ENCODE measurements at regions not wholly inside any gene's neighbourhood (a gene's known extent, or its start where the extent isn't known, plus 50 kb on each side); places are given as distances from the start of the nearest gene placed in this dataset.

DNA sequence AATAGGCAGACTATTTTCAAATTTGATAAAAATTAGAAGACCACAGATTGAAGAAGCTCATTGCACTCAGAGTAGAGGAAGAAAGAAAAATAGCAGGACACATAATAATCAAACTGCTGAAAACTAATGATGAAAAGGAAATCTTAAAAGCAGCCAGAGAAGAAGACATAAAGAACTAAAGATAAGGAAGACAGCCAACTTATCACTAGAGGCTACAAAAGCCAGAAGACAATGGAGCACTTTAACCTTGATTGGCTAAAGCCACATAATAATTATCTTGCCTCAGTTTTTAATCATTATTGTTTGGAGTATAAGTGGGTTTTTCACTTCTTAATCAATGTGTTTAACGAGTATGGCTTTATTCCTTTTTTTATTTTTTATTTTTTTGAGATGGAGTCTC is 397.6 kb downstream of the RNF144B start:
- no peak for DNase-seq (ENCODE audit: low read depth)

DNA sequence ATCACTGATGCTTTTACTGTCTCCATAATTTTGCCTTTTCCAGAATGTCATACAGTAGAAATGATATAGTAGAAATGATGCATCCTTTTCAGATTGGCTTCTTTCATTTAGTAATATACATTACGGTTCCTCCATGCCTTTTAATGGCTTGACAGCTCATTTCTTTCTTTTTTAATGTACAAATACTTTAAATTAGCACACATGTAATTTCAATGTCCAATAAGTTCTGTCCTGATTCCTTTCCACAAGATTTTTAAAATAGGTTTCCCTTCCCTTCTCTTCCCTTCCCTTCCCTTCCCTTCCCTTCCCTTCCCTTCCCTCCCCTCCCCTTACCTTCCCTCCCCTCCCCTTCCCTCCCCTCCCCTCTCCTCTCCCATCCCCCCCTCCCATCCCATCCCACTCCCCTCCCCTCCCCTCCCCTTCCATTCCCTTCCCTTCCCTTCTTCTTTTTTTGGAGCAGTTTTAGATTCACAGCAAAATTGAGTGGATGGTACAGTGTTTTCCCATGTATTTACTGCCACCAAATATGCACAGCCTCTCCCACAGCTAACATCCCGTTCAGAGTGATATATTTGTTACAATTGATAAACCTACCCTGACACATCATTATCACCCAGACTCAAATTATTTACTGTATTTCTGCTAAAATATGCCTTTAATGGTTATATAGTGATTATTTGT is 398.8 kb downstream of the RNF144B start:
- DNase-seq (ENCODE audit: low read depth) = no peak

DNA sequence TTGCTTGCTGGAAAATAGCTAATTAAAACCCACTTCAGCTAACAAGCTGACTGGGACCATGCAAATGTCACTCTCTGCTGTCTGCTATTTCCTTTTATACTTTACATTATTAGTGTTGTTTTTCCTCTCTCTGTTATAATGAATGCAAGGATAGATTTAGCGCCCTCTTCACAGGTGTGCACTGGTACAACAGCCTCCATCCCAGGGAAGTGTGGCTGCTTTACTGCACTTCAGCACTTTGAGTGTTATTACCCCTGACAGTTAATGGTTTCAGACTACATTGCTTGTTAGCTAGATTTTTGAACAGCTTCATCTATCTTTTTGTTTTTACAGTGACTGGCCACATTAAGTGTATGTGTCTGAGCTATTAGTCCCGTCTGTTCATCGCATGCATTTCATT is 405.7 kb downstream of the RNF144B start:
- no peak for DNase-seq (ENCODE audit: low read depth)

DNA sequence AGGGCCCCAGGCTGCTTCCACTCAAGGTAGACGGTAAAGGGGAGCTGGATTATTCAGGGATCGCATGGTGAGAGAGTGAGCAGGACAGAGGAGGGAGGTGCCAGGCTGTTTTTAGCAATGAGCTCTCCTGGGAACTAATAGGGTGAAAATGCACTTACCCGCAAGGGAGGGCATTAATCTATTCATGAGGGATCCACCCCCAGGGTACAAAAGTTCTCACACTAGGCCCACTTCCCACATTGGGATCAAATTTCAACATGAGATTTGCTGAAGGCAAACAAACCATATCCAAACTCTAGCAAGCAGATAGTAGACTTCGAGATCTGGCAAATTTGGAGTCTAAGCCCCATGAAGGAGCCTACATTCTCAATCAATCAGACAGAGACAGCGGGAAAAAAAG is 408.6 kb downstream of the RNF144B start:
- DNase-seq (ENCODE audit: low read depth) = no peak

DNA sequence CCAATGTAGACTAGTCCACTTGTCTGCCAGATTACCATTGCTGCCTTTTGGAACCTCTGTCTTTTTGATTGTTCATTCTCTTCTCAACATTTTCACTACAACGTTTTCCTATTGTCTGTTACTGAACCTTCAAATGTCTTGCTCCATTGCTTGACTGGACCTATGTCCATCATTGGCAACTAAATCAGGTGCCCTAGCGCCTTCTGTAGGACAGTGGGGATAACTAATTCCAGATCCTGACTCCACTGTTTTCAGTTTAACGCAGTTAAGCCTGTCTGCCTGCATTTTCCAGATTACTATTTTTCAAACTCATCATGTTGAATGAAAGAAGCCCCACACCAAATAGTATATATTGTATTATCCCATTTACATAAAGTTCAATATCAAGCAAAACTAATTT is 433.6 kb downstream of the RNF144B start:
- DNase-seq (ENCODE audit: low read depth) = no peak

DNA sequence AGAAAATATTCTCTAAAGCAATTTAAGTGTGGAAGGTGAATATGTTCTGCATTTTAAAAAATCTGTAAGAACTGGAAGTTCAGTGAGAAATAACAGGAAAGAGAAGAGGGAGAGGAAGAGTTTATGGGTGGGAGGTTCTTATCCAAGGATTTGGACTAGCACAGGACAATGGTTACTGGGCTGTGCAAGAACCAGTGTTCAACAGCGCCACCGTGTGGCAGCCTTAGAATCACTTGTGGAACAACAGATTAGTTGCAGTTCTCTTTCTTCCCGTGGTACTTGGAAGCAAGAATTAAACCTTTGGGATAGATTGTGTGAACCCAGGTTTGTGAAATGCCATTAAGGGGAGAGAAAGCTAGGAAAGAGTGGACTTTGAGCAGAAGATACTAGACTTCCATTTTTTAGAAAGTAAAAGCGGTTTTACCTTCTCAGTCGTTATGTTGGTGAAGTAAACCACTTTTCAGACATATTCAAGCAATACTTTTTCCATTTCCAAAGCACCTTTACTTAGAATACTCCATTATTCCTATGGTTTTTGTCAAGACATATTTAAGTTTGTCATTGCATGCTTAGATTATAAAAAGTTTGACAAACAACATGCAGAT is 436.7 kb downstream of the RNF144B start:
- no peak for DNase-seq (ENCODE audit: low read depth)

DNA sequence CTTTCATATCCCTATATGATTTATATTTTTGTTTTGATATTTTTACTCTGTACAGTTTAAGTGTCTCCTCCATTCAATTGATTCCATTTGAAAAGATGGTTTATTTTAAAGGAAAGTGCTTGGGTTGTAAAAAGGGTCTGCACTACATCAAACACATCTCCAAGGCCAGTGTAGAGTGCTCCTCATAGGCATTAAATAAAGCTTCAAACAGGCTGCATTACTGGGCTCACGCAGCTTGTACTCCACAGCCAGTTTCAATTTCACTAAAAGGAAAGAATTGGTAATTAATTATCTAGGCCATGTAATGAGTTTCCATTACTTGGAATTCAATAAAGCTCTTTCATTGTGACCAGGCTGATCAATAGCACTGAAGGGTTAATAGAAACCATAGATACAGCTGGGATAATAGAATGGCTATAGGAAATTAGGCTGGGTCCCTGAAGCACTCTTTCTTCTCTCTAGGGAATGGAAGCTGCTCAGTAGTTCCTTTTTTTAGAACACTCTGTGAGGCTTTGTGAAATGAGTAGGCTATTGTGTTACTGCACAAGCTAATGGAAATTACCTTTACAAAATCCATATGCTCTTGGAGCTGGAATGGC is 442.2 kb downstream of the RNF144B start:
- DNase-seq (ENCODE audit: low read depth) = no peak

DNA sequence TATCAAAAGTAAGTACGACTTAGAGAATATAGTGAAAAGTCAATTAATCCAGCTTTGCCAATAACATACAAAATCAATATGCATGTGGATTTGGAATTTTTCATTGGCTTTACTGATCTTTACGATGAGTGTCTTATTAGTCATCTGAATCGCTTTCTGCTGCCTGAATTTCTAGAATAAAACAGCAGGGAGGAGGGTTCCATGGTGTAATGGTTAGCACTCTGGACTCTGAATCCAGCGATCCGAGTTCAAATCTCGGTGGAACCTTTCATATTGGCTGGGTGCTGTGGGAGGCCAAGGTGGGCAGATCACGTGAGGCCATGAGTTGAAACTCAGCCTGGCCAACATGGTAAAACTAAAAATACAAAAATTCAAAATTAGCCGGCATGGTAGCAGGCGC is 448.8 kb downstream of the RNF144B start:
- DNase-seq (ENCODE audit: low read depth) = no peak

DNA sequence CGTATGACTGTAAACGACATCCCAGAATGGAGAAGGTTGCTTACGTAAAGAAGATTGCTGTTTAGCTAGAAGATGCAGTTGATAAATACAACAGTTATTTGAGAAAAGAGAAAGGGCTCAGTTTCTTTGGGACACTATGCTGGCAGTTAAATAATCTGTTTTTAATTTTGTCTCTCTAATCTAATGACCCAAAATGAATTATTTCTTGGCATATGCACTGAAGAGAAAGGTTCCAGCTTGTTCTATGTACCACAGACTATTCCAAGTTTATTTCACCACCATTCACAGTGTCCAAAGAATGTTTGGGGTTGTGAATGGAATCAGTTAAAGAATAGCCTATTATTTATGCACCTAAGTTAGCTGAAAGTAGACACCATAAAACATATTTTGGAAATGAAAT is 449.9 kb downstream of the RNF144B start:
- DNase-seq (ENCODE audit: low read depth) = no peak

DNA sequence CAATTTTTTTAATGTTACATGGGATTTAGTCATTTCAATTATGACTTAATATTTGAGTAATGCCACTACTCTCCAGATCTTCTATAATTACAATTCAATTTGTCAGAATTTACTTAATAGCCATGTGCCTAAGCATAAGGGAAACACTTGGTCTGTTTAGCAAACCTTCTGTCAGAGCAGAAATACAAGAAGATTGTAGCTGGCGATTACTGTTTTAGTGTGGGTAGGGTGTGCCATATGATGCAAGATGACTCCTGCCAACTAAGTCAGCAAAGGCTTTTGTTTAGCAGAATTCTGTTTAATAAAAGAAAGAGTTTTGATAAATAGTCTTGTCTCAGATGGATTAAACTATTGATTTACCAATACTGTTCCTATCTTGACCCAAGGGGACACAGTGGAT is 455.4 kb downstream of the RNF144B start:
- no peak for DNase-seq (ENCODE audit: low read depth)

DNA sequence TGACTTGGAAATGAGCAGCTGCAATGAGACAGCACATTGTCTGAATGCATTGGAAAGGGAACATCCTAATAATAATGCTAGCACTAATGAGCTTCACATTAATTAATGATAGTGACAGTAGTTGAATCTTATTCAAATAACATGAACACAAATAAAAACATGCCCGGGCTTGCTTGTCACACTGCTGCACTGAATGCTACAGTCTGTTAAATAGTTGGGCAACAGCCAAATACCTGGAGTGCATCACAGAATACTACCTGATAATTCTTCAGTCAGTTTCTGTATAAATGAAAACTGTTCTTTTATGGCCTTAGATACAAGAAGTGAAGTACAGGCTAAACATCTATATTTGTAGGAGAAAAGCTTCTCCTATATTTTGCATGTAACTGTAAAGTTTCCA is 458.7 kb downstream of the RNF144B start:
- no peak for DNase-seq (ENCODE audit: low read depth)

DNA sequence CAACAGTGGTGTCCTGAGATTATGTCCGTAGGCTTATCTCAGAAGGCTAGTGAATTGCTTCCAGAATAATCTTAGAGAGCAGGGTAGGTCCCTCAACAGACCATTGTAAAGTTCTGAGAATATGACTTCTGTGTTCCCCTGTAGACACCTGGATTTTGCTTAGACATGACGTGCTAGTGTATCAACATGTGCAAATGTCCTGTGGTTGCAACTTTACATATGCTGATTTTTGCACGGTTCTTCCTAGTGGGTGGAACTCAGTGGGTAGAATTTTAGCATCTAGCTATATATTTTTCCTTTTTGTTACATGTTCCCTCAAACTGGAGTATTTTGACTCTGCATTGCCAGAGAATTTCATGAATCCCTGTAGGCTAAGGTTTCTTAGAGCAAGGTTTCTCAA is 459.2 kb downstream of the RNF144B start:
- no peak for DNase-seq (ENCODE audit: low read depth)

DNA sequence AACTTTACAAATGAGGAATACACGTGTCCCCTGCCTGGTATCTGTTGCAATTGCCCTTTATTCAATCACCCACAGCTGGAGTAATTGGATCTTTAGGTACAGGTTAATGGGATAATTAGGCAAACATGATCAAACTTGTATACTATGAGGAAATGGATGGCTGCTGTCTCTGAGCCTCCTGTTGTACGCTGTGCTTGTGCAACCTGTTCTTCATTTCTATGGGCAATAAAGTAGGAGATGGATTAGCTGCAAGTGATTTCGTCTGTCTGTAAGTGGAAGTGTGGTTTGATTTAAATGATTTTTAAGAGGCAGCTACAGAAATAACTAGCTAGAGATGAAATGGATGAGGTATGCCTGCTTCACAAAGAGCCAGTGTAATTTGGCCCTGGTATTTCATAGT is 474.1 kb downstream of the RNF144B start:
- no peak for DNase-seq (ENCODE audit: low read depth)

DNA sequence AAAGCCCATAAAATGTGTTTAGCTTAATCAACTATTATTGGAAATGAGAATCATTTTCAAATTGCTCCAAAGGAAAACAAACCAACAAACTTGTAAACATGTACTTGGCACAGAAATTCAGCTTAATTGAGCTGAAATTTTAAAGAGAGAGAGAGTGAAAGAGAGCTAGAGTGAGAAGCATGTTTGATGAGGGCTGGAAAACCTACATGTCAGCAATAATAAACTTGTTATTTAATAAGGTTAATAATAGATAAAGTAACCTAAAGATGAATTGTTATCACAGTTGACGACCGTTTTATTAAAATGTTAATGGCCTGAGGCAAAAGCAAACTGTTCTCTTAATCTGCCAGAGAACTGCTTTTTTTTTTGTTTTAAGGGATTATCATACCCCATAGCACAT is 496.1 kb downstream of the RNF144B start:
- DNase-seq (ENCODE audit: low read depth) = no peak

DNA sequence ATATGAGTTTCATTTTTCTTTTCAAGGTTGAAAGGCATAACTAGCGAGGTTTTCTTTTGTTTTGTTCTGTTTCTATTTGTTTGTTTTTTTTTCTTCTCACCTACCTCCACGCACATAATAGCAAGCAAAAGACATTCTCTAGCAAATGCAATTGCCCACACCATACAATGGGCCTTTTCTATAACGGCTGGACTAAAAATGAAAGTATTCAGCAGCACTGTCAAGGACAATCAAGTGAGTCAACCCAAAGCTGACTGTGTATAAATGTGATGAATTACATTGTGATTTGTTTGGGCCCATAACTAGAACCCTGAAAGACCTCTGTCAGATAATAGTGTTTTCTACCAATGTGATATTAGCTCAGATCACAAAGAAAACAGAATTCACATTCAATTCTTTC is 496.7 kb downstream of the RNF144B start:
- no peak for DNase-seq (ENCODE audit: low read depth)

DNA sequence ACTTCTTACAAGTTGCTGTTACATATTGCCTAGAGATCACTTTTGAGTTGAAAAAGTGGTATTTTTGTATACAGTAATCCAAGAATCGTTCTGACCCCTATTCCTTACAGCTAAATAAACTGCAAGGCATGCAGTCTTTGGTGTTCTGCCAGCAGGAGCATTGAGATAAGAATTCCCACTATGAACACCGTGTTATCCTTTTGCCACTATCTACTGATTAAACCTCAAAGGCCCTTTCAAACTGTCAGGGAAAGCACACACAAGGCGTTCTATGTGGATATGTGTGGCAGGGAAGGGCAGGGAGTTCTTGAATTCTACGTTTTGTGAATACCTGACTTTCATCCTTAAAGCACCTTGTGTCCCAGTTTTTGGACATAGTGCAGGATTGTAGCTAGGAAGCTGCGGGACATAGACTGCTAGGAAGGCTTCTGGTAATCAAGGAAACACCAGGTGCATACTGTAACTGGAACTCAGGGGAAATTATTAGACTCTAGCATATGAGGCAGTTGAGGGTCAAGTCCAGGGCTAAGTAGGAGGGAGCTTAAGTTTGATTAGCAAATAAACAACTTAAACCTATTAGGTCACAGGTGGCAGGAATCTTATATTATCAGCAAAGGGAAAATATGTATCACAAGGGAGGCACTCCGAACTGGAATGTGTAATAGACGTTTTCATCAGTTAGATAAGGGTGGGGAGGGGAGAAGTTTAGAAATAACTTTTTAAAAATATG is 506.6 kb downstream of the RNF144B start:
- DNase-seq (ENCODE audit: low read depth) = no peak

DNA sequence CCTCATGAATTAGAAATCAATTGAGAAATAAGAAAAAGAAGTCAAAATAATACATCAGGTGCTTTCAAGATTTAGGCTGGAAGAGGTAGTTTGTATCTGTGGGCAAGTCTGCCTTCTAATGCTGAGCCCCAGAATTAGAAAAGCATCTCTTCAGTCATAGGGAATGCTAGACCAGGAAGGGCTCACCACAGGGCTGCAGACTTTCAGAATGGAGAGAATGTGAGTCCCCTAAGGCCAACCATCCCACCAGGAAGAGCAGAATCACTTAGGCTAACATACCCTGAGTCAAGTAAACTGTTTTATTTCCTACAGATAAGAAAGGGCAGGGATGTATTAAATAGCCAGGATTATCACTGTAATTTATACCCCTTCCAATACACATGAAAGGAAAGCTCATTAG is 510.2 kb downstream of the RNF144B start:
- no peak for DNase-seq (ENCODE audit: low read depth)

DNA sequence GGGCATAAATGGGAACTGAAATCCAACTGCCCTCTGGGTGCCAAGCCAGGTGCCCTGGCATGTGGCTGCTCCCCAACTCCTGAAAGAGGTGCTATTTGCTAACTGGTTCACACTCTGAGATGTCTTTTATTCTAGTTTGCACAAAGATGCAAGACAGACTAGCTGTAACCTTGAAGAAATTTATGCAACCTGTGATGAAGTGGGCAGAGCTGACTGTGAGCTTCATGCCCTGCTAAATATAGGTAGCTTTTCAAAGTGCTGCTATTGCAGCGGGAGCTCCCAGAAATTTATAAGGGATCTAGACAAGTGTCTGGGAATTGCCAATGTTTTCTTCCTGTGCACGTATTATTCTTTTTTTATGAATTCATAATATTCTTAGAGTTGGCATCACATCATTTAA is 517.5 kb downstream of the RNF144B start:
- no peak for DNase-seq (ENCODE audit: low read depth)

DNA sequence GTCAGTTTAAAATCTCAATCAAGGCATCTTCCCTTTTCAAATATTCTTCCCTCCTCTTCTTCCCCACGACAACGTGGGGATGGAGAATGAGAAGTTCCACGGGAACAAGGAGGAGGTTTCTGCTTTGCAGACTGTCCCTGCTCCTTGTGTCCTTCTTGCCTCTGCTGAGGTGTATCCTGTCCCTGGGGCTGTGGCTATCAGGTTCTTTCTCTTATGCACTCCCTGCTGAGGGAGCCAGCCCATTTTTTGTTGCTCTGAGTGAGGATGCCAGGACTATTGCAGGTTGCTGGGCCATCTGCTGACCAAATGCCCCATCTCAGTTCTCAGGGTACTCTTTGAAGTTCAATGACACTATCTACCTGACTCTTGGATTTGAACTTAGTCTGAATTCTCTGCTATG is 533.6 kb downstream of the RNF144B start:
- no peak for DNase-seq (ENCODE audit: low read depth)

DNA sequence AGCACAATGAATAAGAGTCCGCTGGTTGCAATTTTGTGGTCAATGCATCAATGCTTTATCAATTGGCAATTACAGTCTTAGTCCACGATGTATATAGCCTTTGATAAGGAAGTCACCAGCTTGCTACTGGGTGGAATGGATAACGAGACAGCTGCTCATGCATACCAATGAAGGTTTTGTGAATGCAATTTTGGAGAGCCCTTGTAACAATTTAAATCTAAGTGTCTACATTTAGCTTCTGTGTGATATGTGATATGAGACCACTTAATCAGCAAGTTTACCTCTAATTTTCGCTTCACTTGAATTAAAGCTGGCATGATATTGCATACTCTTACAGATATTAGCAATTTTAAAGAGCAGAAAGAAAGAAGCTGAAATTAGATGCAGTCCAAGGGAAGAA is 543.9 kb downstream of the RNF144B start:
- no peak for DNase-seq (ENCODE audit: low read depth)

DNA sequence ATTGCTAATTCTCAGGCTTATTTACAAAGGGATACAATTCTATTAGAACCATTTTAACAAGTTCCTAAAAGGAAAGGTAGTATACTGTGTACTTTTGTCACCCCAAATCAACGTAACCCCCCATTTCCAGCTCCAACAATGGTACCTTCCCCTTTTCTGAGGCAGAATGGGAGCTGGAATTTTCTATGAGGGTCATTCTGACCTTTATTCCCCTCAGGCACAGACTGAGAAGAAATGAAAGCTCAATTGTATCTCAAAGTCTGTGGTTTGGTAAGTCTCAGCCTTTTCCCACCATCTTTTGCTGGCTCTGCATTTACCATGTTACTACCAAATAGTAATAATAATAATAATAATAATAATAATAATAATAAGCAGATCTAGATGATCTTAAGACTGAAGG is 571.0 kb downstream of the RNF144B start:
- no peak for DNase-seq (ENCODE audit: low read depth)

DNA sequence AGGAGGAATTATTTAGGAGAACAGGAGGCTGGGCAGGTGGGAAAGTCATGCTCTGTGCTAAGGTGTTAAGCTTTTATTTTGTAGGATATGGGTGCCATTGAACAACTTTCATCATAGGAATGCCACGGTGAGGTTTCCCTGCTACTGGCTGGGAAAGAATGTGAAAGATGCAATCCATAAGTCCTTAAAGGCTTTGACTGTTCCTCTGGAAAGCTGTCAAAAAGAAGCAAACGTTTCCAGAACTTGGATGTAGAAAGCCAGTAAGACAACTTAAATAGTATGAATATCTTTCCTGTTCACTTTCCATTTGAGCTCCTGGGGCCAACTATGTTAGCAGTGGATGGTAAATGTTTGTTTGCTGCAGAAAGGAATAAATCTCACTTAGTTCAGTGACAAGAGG is 574.4 kb downstream of the RNF144B start:
- no peak for DNase-seq (ENCODE audit: low read depth)

DNA sequence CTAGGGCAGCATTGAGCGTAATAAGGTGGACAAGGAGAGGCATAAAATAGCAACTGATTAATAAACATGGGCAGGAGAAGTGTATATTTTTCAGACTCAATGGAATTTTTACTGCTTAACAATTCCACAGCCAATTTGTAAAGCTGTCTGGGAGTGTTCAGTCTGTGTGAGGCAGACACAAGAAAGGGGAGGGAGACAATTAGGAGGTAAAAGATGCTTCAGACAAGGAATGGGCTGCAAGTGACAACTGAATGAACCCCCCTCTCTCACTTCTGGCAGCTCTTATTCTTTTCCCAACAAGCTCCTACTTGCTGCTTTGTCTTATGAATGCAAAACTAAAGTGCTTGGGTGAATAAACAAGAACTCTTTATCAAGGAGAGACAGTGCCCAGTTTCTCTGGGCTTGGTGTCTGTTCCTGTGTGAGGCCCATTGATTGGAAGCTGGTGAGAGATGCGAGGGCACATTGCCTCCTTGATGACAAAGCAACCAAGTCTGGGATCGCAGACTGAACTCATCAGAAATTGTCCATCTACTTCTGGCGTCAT is 575.3 kb downstream of the RNF144B start:
- DNase-seq (ENCODE audit: low read depth) = no peak
